Esophagus (tissue), 2 donors: ENCODE measurements at regions not wholly inside any gene's neighbourhood (a gene's known extent, or its start where the extent isn't known, plus 50 kb on each side); places are given as distances from the start of the nearest gene placed in this dataset.
"Not testable (repeated sequence)": the region's sequence is repeated elsewhere in the genome, so short reads cannot be mapped to it uniquely, and the experiment has no call there.

Experiments
- H3K27ac ChIP-seq, 2 donors: one replicate each; pipeline ENCODE4 v1.5.1; 2013; ENCODE audit warnings: low read depth in 2 of 2, mild to moderate bottlenecking in 2 of 2, inconsistent platforms in 1 of 2, low read length in 1 of 2, moderate library complexity in 1 of 2
- H3K27me3 ChIP-seq, 2 donors: one replicate each; pipeline ENCODE4 v1.6.1; 2013; ENCODE audit warnings: low read length in 2 of 2, control low read depth in 1 of 2, mild to moderate bottlenecking in 1 of 2; ENCODE audit not compliant: insufficient read depth in 2 of 2, control insufficient read depth in 1 of 2
- H3K36me3 ChIP-seq, 2 donors: one replicate each; pipeline ENCODE4 v1.6.1; 2013; ENCODE audit warnings: low read length in 1 of 2; ENCODE audit not compliant: control insufficient read depth in 2 of 2, insufficient read depth in 2 of 2
- H3K4me1 ChIP-seq, 2 donors: one replicate each; pipeline ENCODE4 v1.6.1; 2013; ENCODE audit warnings: low read length in 1 of 2; ENCODE audit not compliant: control insufficient read depth in 2 of 2, insufficient read depth in 2 of 2
- H3K4me3 ChIP-seq, 2 donors: one replicate each; pipeline ENCODE4 v1.5.1; 2013; ENCODE audit warnings: low read length in 2 of 2, mild to moderate bottlenecking in 2 of 2, low read depth in 1 of 2, moderate library complexity in 1 of 2
- H3K9me3 ChIP-seq, 2 donors: one replicate each; pipeline ENCODE4 v1.6.1; 2013; ENCODE audit warnings: mild to moderate bottlenecking in 2 of 2, low read depth in 1 of 2, low read length in 1 of 2, moderate library complexity in 1 of 2; ENCODE audit not compliant: control insufficient read depth in 2 of 2, insufficient read depth in 1 of 2
- WGBS, 2 donors: extraction: QIAGEN DNeasy Blood & Tissue Kit; methylation state at CpG; one replicate each; pipeline ENCODE4 v1.1.7; 2013; 5-methylcytosine and 5-hydroxymethylcytosine counted together
- donor health status: healthy with polysubstance abuse.
- donor health status: Bipolar disorder and iron deficiency.

GRCh38 chr2:39975476-39976020 lies 196.5 kb upstream of the THUMPD2 start:
- H3K9me3 ChIP-seq: no peaks in the 10 kb centered on the region
- no peak overlapping the region for H3K4me3 ChIP-seq
- H3K36me3 ChIP-seq: no peaks in the 10 kb centered on the region
- H3K27me3 ChIP-seq: no peaks in the 10 kb centered on the region
- H3K4me1 ChIP-seq: no peaks in the 10 kb centered on the region
- 61 to 62% methylated on average over 3 of the region's 3 CpGs for WGBS, 2 donors
- H3K27ac ChIP-seq: no peak overlapping the region

GRCh38 chr2:39968037-39968436 lies 189.0 kb upstream of the THUMPD2 start:
- no peaks in the 10 kb centered on the region for H3K4me1 ChIP-seq
- 74 to 81% methylated on average over 1 of the region's 1 CpG for WGBS, 2 donors
- no peaks in the 10 kb centered on the region for H3K36me3 ChIP-seq
- no peak overlapping the region for H3K4me3 ChIP-seq
- peaks cover 0 to 3% of the 10 kb centered on the region in 2 donors for H3K9me3 ChIP-seq
- H3K27me3 ChIP-seq: no peaks in the 10 kb centered on the region
- H3K27ac ChIP-seq: no peak overlapping the region

DNA sequence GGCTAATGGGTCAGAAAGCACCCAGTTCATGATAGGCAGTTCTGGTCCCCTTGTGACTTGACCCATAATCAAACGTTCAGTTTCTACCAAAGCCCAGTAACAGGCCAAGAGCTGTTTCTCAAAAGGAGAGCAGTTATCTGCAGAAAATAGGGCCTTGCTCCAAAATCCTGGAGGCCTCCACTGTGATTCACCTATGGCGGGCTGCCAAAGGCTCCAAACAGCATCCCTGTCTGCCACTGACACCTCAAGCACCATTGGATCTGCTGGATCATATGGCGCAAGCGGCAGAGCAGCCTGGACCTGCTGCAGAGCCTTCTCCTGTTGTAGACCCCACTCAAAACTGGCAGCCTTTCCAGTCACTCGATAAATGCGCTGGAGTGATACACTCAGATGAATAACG lies 181.6 kb upstream of the THUMPD2 start:
- 74% methylated on average over 7 of the region's 7 CpGs for WGBS, 2 donors
- H3K4me3 ChIP-seq, H3K4me1 ChIP-seq: not testable (repeated sequence)

DNA sequence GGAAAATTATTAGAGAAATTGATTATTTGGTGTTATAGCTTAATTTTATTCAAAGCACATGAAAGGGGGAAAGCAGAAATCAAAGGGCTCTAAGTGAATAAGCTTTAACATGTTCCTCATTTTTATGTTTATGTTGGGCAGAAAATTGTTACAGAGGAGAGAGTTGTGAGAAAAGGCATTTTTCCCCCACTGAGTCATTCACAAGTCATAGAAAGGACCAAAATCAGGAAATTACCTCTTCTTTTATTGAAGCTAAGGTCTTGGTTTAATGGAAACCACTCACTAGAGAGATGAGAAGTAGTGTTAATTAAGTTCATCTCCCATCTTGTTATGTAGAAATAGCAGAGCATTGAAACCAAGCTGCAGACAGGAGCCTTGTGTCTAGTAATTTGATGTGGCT lies 175.3 kb upstream of the THUMPD2 start:
- Histone ChIP-seq H3K27ac (no peak overlapping the region), H3K27me3 (no peaks in the 10 kb centered on the region)

More for the DNA sequence above, 181.6 kb upstream of the THUMPD2 start:
- not testable (repeated sequence) for H3K9me3 ChIP-seq, H3K27me3 ChIP-seq, H3K27ac ChIP-seq, H3K36me3 ChIP-seq

GRCh38 chr2:39949131-39949530 lies 170.1 kb upstream of the THUMPD2 start:
- H3K36me3 ChIP-seq: no peaks in the 10 kb centered on the region
- no peak overlapping the region for H3K4me3 ChIP-seq
- 82 to 84% methylated on average over 1 of the region's 1 CpG for WGBS, 2 donors
- H3K9me3 ChIP-seq: no peaks in the 10 kb centered on the region
- H3K27me3 ChIP-seq: no peaks in the 10 kb centered on the region
- no peak overlapping the region for H3K27ac ChIP-seq
- no peaks in the 10 kb centered on the region for H3K4me1 ChIP-seq

More for the DNA sequence above, 175.3 kb upstream of the THUMPD2 start:
- Histone ChIP-seq H3K4me3 (no peak overlapping the region), H3K9me3 (no peaks in the 10 kb centered on the region), H3K4me1 (no peaks in the 10 kb centered on the region), H3K36me3 (no peaks in the 10 kb centered on the region)

GRCh38 chr2:39948016-39948719 lies 169.1 kb upstream of the THUMPD2 start:
- Histone ChIP-seq H3K4me3 (no peak overlapping the region), H3K27me3 (no peaks in the 10 kb centered on the region), H3K27ac (no peak overlapping the region), H3K4me1 (no peaks in the 10 kb centered on the region), H3K9me3 (no peaks in the 10 kb centered on the region), H3K36me3 (no peaks in the 10 kb centered on the region)
- 68 to 79% methylated on average over 1 of the region's 1 CpG for WGBS, 2 donors

GRCh38 chr2:39947294-39948015 lies 168.4 kb upstream of the THUMPD2 start:
- WGBS, 2 donors: 92 to 97% methylated on average over 2 of the region's 2 CpGs
- Histone ChIP-seq H3K36me3 (no peaks in the 10 kb centered on the region), H3K4me3 (no peak overlapping the region), H3K27ac (no peak overlapping the region), H3K27me3 (no peaks in the 10 kb centered on the region), H3K9me3 (no peaks in the 10 kb centered on the region), H3K4me1 (no peaks in the 10 kb centered on the region)

- Histone ChIP-seq H3K27ac (no peak overlapping the region), H3K4me1 (no peaks in the 10 kb centered on the region), H3K9me3 (no peaks in the 10 kb centered on the region), H3K36me3 (no peaks in the 10 kb centered on the region), H3K4me3 (no peak overlapping the region), H3K27me3 (no peaks in the 10 kb centered on the region)
- WGBS, 2 donors: 8 to 26% methylated on average over 1 of the region's 1 CpG
Measured at GRCh38 chr2:39942950-39943349, 163.9 kb upstream of the THUMPD2 start.

GRCh38 chr2:39938035-39938835 lies 159.2 kb upstream of the THUMPD2 start:
- Histone ChIP-seq H3K27ac (no peak overlapping the region), H3K4me1 (no peaks in the 10 kb centered on the region), H3K27me3 (no peaks in the 10 kb centered on the region), H3K4me3 (no peak overlapping the region), H3K36me3 (no peaks in the 10 kb centered on the region), H3K9me3 (no peaks in the 10 kb centered on the region)
- WGBS, 2 donors: 72 to 81% methylated on average over 4 of the region's 4 CpGs
